ENCODE measurements at regions not wholly inside any gene's neighbourhood (a gene's known extent, or its start where the extent isn't known, plus 50 kb on each side); places are given as distances from the start of the nearest gene placed in this dataset.

DNA sequence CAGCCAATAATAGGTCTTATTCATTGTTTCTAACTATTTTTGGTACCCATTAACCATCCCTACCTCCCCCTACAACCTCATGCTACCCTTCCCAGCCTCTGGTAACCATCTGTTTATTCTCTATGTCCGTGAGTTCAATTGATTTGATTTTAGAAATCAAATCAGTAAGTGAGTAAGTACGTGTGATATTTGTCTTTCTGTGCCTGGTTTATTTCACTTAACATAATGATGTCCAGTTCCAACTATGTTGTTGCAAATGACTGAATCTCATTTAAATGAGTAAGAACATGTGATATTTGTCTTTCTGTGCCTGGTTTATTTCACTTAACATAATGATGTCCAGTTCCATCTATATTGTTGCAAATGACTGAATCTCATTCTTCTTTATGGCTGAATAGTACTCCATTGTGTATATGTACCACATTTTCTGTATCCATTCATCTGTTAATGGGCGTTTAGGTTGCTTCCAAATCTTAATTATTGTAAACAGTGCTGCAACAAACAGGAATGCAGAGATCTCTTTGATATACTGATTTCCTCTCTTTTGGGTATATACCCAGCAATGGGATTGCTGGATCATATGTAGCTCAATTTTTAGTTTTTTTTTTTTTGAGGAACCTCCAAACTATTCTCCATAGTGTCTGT, 49.7 kb upstream of the BICC1 start:
- TF ChIP-seq POLR2AphosphoS5 (IDR thresholded peaks at IDR 0.05; ENCODE audit: low read length) (no peak), CBX5 (IDR thresholded peaks at IDR 0.05; ENCODE audit: low read depth) (no peak), ZNF384 (IDR thresholded peaks at IDR 0.05; ENCODE audit: borderline replicate concordance, low read depth, low read length) (no peak)

All from GM12878 (cell line).